Tibial nerve (tissue), 4 donors: ENCODE measurements at regions not wholly inside any gene's neighbourhood (a gene's known extent, or its start where the extent isn't known, plus 50 kb on each side); places are given as distances from the start of the nearest gene placed in this dataset.
"Not testable (repeated sequence)": the region's sequence is repeated elsewhere in the genome, so short reads cannot be mapped to it uniquely, and the experiment has no call there.

Experiments
- DNase-seq, 2 donors: peaks; one replicate each; pipeline ENCODE4 v3.0.0-alpha.2; 2019; ENCODE audit warnings: low spot score in 2 of 2
- H3K27ac ChIP-seq, 4 donors: fragments of 200-600 bp; sonication (generic) in 3 of 4; one replicate each; pipeline ENCODE4 v1.5.1; 2017 to 2019; ENCODE audit warnings: mild to moderate bottlenecking in 1 of 4
- H3K27me3 ChIP-seq, 2 donors: fragments of 200-600 bp; sonication (generic) in 1 of 2; one replicate each; pipeline versions ENCODE4 v1.5.1 to v1.6.0; 2017 to 2019
- H3K36me3 ChIP-seq, 3 donors: fragments of 200-600 bp; sonication (generic); one replicate each; pipeline ENCODE4 v1.5.1; 2018 to 2019
- H3K4me1 ChIP-seq, 4 donors: fragments of 200-600 bp; sonication (generic) in 3 of 4; one replicate each; pipeline ENCODE4 v1.5.1; 2017 to 2019
- H3K4me3 ChIP-seq, 4 donors: fragments of 200-600 bp; sonication (generic) in 3 of 4; one replicate each; pipeline ENCODE4 v1.5.1; 2017 to 2019; ENCODE audit warnings: mild to moderate bottlenecking in 1 of 4, moderate library complexity in 1 of 4
- H3K9me3 ChIP-seq, 4 donors: fragments of 200-600 bp; sonication (generic) in 3 of 4; one replicate each; pipeline ENCODE4 v1.5.1; 2017 to 2019
- CTCF ChIP-seq, 5 experiments: fragments of 200-600 bp in 3 of 5; fragments of 450-650 bp in 2 of 5; sonication (generic) in 3 of 5; IDR thresholded peaks; one replicate each; pipeline ENCODE4 v1.5.1; 2016 to 2019; ENCODE audit warnings: antibody characterized with exemption in 5 of 5, mild to moderate bottlenecking in 3 of 5, moderate library complexity in 2 of 5
- EP300 ChIP-seq, 2 donors: sonication (generic); formaldehyde crosslinking; IDR thresholded peaks; one replicate each; pipeline ENCODE4 v1.6.1; 2017; ENCODE audit warnings: antibody characterized with exemption in 2 of 2, mild to moderate bottlenecking in 1 of 2
- POLR2A ChIP-seq, 2 donors: fragments of 450-650 bp; IDR thresholded peaks; one replicate each; pipeline ENCODE4 v1.6.1; 2017; ENCODE audit warnings: antibody characterized with exemption in 2 of 2, mild to moderate bottlenecking in 2 of 2, moderate library complexity in 2 of 2
- WGBS, 2 donors: methylation state at CpG; one replicate each; pipeline ENCODE4 v1.1.5; 2018; 5-methylcytosine and 5-hydroxymethylcytosine counted together

GRCh38 chr2:132268284-132268976, 106.7 kb upstream of the ANKRD30BL start:
- peak in 4 of 5 experiments; percentile 16 to 44 (median 36) for TF ChIP-seq CTCF (IDR thresholded peaks at IDR 0.05)
- Histone ChIP-seq H3K27me3 (peaks cover 0 to 12% of the 10 kb centered on the region in 2 donors), H3K4me3 (peak overlapping the region; percentile 18 to 44 (median 35)), H3K4me1 (peaks cover 0 to 16% (median 3%) of the 10 kb centered on the region in 4 donors)
- H3K36me3 ChIP-seq, H3K9me3 ChIP-seq, H3K27ac ChIP-seq: not testable (repeated sequence)
- 18 to 20% methylated on average over 20 of the region's 20 CpGs for WGBS, 2 donors
- DNase-seq: peak in 1 of 2 donors; percentile 10

GRCh38 chr2:132268977-132269523, 107.3 kb upstream of the ANKRD30BL start:
- peaks cover 0 to 12% of the 10 kb centered on the region in 2 donors for H3K27me3 ChIP-seq
- TF ChIP-seq EP300 (IDR thresholded peaks at IDR 0.05) (no peak), CTCF (IDR thresholded peaks at IDR 0.05) (no peak), POLR2A (IDR thresholded peaks at IDR 0.05) (no peak)
- WGBS, 2 donors: 68 to 74% methylated on average over 19 of the region's 19 CpGs
- H3K27ac ChIP-seq: no peak overlapping the region
- no peaks in the 10 kb centered on the region for H3K36me3 ChIP-seq
- H3K9me3 ChIP-seq: no peaks in the 10 kb centered on the region
- no peak for DNase-seq
- H3K4me1 ChIP-seq: peaks cover 0 to 16% (median 3%) of the 10 kb centered on the region in 4 donors
- no peak overlapping the region for H3K4me3 ChIP-seq

GRCh38 chr2:132270255-132270654, 108.5 kb upstream of the ANKRD30BL start:
- H3K27ac ChIP-seq: no peak overlapping the region
- TF ChIP-seq POLR2A (IDR thresholded peaks at IDR 0.05) (no peak), EP300 (IDR thresholded peaks at IDR 0.05) (no peak), CTCF (IDR thresholded peaks at IDR 0.05) (no peak)
- no peak overlapping the region for H3K4me3 ChIP-seq
- H3K4me1 ChIP-seq: peaks cover 0 to 16% (median 3%) of the 10 kb centered on the region in 4 donors
- no peak for DNase-seq
- no peaks in the 10 kb centered on the region for H3K9me3 ChIP-seq
- H3K27me3 ChIP-seq: peaks cover 0 to 12% of the 10 kb centered on the region in 2 donors
- H3K36me3 ChIP-seq: no peaks in the 10 kb centered on the region
- WGBS, 2 donors: 77 to 80% methylated on average over 1 of the region's 1 CpG

DNA sequence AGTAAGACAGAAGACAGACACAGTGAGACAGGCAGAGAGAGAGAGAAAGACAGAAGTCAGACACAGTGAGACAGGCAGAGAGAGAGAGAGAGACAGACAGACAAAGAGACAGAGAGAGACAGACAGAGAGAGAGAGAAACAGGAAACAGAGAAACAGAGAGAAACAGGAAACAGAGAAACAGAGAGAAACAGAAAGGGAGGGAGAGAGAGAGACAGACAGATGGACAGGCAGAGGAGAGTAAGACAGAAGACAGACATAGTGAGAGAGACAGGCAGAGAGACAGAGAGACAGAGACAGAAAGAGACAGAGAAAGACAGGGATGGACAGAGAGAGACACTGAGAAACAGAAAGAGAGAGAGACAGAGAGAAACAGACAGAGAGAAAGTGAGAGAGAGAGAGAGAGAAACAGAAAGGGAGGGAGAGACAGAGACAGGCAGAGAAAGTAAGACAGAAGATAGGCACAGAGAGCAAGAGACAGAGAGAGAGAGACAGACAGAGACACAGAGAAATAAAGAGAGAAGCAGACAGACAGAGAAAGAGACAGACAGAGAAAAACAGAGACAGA, 109.3 kb upstream of the ANKRD30BL start:
- Histone ChIP-seq H3K36me3 (no peaks in the 10 kb centered on the region), H3K27ac (no peak overlapping the region), H3K27me3 (peaks cover 0 to 12% of the 10 kb centered on the region in 2 donors), H3K9me3 (no peaks in the 10 kb centered on the region), H3K4me3 (no peak overlapping the region), H3K4me1 (peaks cover 0 to 16% (median 3%) of the 10 kb centered on the region in 4 donors)
- TF ChIP-seq CTCF (IDR thresholded peaks at IDR 0.05) (no peak), EP300 (IDR thresholded peaks at IDR 0.05) (no peak), POLR2A (IDR thresholded peaks at IDR 0.05) (no peak)
- DNase-seq: no peak

DNA sequence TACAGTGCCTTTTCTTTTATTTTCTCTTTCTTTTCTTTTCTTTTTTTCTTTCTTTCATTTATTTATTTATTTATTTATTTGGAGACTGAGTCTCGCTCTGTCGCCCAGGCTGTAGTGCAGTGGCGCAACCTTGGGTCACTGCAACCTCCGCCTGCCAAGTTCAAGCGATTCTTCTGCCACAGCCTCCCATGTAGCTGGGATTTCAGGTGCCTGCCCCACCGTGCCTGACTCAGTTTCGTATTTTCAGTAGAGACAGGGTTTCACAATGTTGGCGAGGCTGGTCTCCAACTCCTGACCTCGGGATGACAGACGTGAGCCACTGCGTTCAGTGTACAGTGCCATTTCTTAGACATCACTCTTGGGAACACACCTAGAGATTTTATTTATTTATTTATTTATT, 110.0 kb upstream of the ANKRD30BL start:
- not testable (repeated sequence) for H3K9me3 ChIP-seq, H3K27ac ChIP-seq, DNase-seq, H3K4me3 ChIP-seq, H3K36me3 ChIP-seq
- Histone ChIP-seq H3K4me1 (peaks cover 0 to 16% (median 3%) of the 10 kb centered on the region in 4 donors), H3K27me3 (peaks cover 0 to 12% of the 10 kb centered on the region in 2 donors)
- 88 to 94% methylated on average over 11 of the region's 11 CpGs for WGBS, 2 donors
